ENCODE measurements at regions not wholly inside any gene's neighbourhood (a gene's known extent, or its start where the extent isn't known, plus 50 kb on each side); places are given as distances from the start of the nearest gene placed in this dataset.

DNA sequence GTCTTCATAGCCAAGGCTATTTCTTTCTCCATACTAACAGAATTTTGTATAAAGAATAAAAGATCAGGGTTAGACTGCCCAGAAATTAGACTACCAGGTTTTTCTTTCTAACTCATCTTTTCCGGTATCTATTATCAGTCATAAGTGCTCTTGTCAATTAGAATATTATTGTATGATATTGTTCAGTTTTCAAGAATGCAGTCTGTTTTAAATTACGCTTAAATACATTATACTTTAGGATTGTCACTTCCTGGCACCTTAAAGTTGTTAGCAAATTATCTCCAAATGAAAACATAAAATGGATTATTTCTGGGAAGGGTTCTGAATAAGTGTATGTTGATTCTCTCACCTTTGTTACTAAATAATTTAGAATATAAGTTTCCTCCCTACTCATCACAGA is 497.2 kb downstream of the IGSF11 start:
- TF ChIP-seq CTCF (IDR thresholded peaks at IDR 0.05 in 8 of 11, conservative IDR thresholded peaks at IDR 0.05 in 3 of 11) (no peak), POLR2AphosphoS5 (IDR thresholded peaks at IDR 0.05) (no peak)

Measured in spleen (tissue), 7 donors.